GM12878 (cell line): ENCODE measurements at regions not wholly inside any gene's neighbourhood (a gene's known extent, or its start where the extent isn't known, plus 50 kb on each side); places are given as distances from the start of the nearest gene placed in this dataset.

Experiments
- ATAC-seq: fragments of 200-7000 bp; cut with Tn5 transposase; 3 replicates; pipeline ENCODE4 v1.9.1; 2020; ENCODE audit warnings: mild to moderate bottlenecking, moderate library complexity
- BruUV-seq: library from RNA; stranded (reverse); fragments of 400-500 nt; replicated peaks from 2 replicates; lab custom pipeline; 2021; lab: Mats Ljungman, UMichigan
- CTCF ChIA-PET: fragments of 300-600 bp; sonication (Branson Sonifier 250); formaldehyde crosslinking; extraction: SDS; loops from one replicate; lab custom pipeline; 2021; ENCODE audit warnings: inconsistent platforms; lab: Yijun Ruan, JAX
- POLR2A ChIA-PET: fragments of 350-600 bp; formaldehyde crosslinking; extraction: SDS; loops from one replicate; lab custom pipeline; 2021; ENCODE audit warnings: inconsistent platforms; lab: Charles Lee
- RAD21 ChIA-PET: fragments of 300-600 bp; sonication (Branson Sonifier 250); formaldehyde crosslinking; loops from one replicate; lab custom pipeline; 2023; ENCODE audit warnings: antibody characterized with exemption; ENCODE audit not compliant: unreplicated experiment; lab: Charles Lee
- SMC1A ChIA-PET: fragments of 300-600 bp; sonication (Branson Sonifier 250); formaldehyde crosslinking; loops from one replicate; lab custom pipeline; 2023; ENCODE audit not compliant: unreplicated experiment, uncharacterized antibody; lab: Charles Lee
- DNase-seq: peaks from one replicate; pipeline ENCODE4 v3.0.0-alpha.2; 2011; ENCODE audit warnings: low read depth, low spot score
- FAIRE-seq: peaks from 3 replicates; lab custom pipeline; 2011; peaks lifted over from hg19 to GRCh38; lab: Jason Lieb, UNC
- H2AFZ ChIP-seq: 2 replicates; pipeline ENCODE4 v1.6.0; 2011; ENCODE audit warnings: low read depth, low read length, control low read depth; ENCODE audit not compliant: control insufficient read depth
- H3K27ac ChIP-seq: 2 replicates; pipeline ENCODE4 v1.5.1; 2011; ENCODE audit warnings: control low read depth; ENCODE audit not compliant: control insufficient read depth, insufficient read depth
- H3K27me3 ChIP-seq, 2 experiments: replicated peaks in 1 of 2; 2 replicates each; pipeline versions ENCODE4 v1.6.0 to v1.6.1; 2011; ENCODE audit warnings: low read length in 1 of 2; ENCODE audit not compliant: control insufficient read depth in 2 of 2, insufficient read depth in 2 of 2
- H3K36me3 ChIP-seq, 2 experiments: 2 replicates each; pipeline ENCODE4 v1.5.1; 2011; ENCODE audit warnings: low read length in 1 of 2; ENCODE audit not compliant: control insufficient read depth in 2 of 2, insufficient read depth in 2 of 2
- H3K4me1 ChIP-seq: 2 replicates; pipeline ENCODE4 v1.6.1; 2011; ENCODE audit warnings: mild to moderate bottlenecking, low read length, moderate library complexity, mixed read lengths; ENCODE audit not compliant: control insufficient read depth, insufficient read depth
- H3K4me2 ChIP-seq: 2 replicates; pipeline ENCODE4 v1.6.0; 2011; ENCODE audit warnings: control low read depth; ENCODE audit not compliant: control insufficient read depth, insufficient read depth
- H3K4me3 ChIP-seq: fragments of 200-600 bp; sonication (generic); 2 replicates; pipeline ENCODE4 v1.5.1; 2016
- H3K79me2 ChIP-seq: 2 replicates; pipeline ENCODE4 v1.6.0; 2011; ENCODE audit warnings: low read length; ENCODE audit not compliant: control insufficient read depth, insufficient read depth
- H3K9ac ChIP-seq: 2 replicates; pipeline ENCODE4 v1.8.0; 2011; ENCODE audit warnings: low read length, control low read depth, mixed read lengths; ENCODE audit not compliant: control insufficient read depth, insufficient read depth
- H3K9me3 ChIP-seq: replicated peaks from 3 replicates; pipeline ENCODE4 v1.5.1; 2011; ENCODE audit warnings: mild to moderate bottlenecking, low read length; ENCODE audit not compliant: control insufficient read depth, insufficient read depth
- H4K20me1 ChIP-seq: 2 replicates; pipeline ENCODE4 v1.6.0; 2011; ENCODE audit not compliant: control insufficient read depth, insufficient read depth
- BMI1 ChIP-seq: fragments of 450-650 bp; IDR thresholded peaks from 2 replicates; pipeline ENCODE4 v1.6.1; 2016; ENCODE audit warnings: mild to moderate bottlenecking, moderate library complexity, borderline replicate concordance
- CBX3 ChIP-seq: fragments of 200-600 bp; sonication (generic); IDR thresholded peaks from 2 replicates; pipeline ENCODE4 v1.6.1; 2016; ENCODE audit warnings: low read depth, borderline replicate concordance
- CEBPB ChIP-seq, 2 experiments: fragments of 150-350 bp in 1 of 2; IDR thresholded peaks; 2 replicates each; pipeline ENCODE4 v1.6.1; 2012 to 2014; ENCODE audit warnings: low read depth in 2 of 2, low read length in 2 of 2, borderline replicate concordance in 1 of 2, inconsistent platforms in 1 of 2
- FOXM1 ChIP-seq: IDR thresholded peaks from 2 replicates; pipeline ENCODE4 v1.6.1; 2012; ENCODE audit warnings: low read depth, mild to moderate bottlenecking, inconsistent platforms, low read length, moderate library complexity
- GATAD2B ChIP-seq: fragments of 450-650 bp; conservative IDR thresholded peaks from 2 replicates; pipeline ENCODE4 v1.6.1; 2017; ENCODE audit warnings: low read depth, mild to moderate bottlenecking, moderate library complexity
- KLF5 ChIP-seq: fragments of 450-650 bp; IDR thresholded peaks from 2 replicates; pipeline ENCODE4 v1.6.1; 2014; ENCODE audit warnings: mild to moderate bottlenecking; ENCODE audit not compliant: partially characterized antibody
- MTA2 ChIP-seq: fragments of 450-650 bp; IDR thresholded peaks from 2 replicates; pipeline ENCODE4 v1.6.1; 2016; ENCODE audit warnings: low read depth, mild to moderate bottlenecking, moderate library complexity
- NFXL1 ChIP-seq: fragments of 450-650 bp; IDR thresholded peaks from 2 replicates; pipeline ENCODE4 v1.6.1; 2017; ENCODE audit warnings: antibody characterized with exemption, mild to moderate bottlenecking, borderline replicate concordance
- NFYA ChIP-seq: IDR thresholded peaks from 2 replicates; pipeline ENCODE4 v1.6.1; 2011; ENCODE audit warnings: low read depth, mild to moderate bottlenecking, low read length, improper control_type of control experiment, borderline replicate concordance
- PML ChIP-seq: IDR thresholded peaks from 2 replicates; pipeline ENCODE4 v1.6.1; 2012; ENCODE audit warnings: low read length, inconsistent platforms
- RAD21 ChIP-seq: IDR thresholded peaks from 2 replicates; pipeline ENCODE4 v1.6.1; 2011; ENCODE audit warnings: mild to moderate bottlenecking, low read depth, low read length, moderate library complexity; ENCODE audit not compliant: insufficient read depth
- RELA ChIP-seq: fragments of 450-650 bp; IDR thresholded peaks from 2 replicates; pipeline ENCODE4 v1.8.0; 2014; ENCODE audit warnings: borderline replicate concordance; ENCODE audit not compliant: partially characterized antibody
- SIX5 ChIP-seq: IDR thresholded peaks from 2 replicates; pipeline ENCODE4 v1.6.1; 2011; ENCODE audit warnings: mild to moderate bottlenecking, low read depth, low read length, moderate library complexity; ENCODE audit not compliant: severe bottlenecking
- SMAD1 ChIP-seq: fragments of 450-650 bp; IDR thresholded peaks from 2 replicates; pipeline ENCODE4 v1.6.1; 2018; ENCODE audit warnings: mild to moderate bottlenecking, low read depth; ENCODE audit not compliant: partially characterized antibody
- SP1 ChIP-seq: IDR thresholded peaks from one replicate; pipeline ENCODE4 v1.6.1; 2011; ENCODE audit warnings: low read depth, low read length
- STAT1 ChIP-seq: fragments of 450-650 bp; conservative IDR thresholded peaks from 2 replicates; pipeline ENCODE4 v1.6.1; 2014; ENCODE audit warnings: antibody characterized with exemption, mild to moderate bottlenecking
- ZBED1 ChIP-seq: IDR thresholded peaks from 2 replicates; pipeline ENCODE4 v1.6.1; 2016; ENCODE audit warnings: borderline replicate concordance
- WGBS: methylation state at CpG from one replicate; pipeline ENCODE4 v1.1.6; 2016; ENCODE audit warnings: low lambda C conversion rate; ENCODE audit not compliant: insufficient replicate concordance, insufficient coverage; ENCODE audit errors: missing lambda C conversion rate; 5-methylcytosine and 5-hydroxymethylcytosine counted together
- in situ Hi-C: fragments of 300-500 bp; cut with MboI; formaldehyde crosslinking; loops from 9 replicates; pipeline ENCODE4 v1.14.3; 2018; ENCODE audit warnings: mixed read lengths
- intact Hi-C: fragments of 100-400 bp; cut with micrococcal nuclease; formaldehyde crosslinking; loops from one replicate; pipeline ENCODE4 v1.14.2; 2022; ENCODE audit not compliant: unreplicated experiment
- TF ChIP-seq, protein P1 (sequence below): IDR thresholded peaks from 2 replicates; pipeline ENCODE4 v1.6.1; 2011; ENCODE audit warnings: low read depth, low read length, improper control_type of control experiment, borderline replicate concordance

DNA sequence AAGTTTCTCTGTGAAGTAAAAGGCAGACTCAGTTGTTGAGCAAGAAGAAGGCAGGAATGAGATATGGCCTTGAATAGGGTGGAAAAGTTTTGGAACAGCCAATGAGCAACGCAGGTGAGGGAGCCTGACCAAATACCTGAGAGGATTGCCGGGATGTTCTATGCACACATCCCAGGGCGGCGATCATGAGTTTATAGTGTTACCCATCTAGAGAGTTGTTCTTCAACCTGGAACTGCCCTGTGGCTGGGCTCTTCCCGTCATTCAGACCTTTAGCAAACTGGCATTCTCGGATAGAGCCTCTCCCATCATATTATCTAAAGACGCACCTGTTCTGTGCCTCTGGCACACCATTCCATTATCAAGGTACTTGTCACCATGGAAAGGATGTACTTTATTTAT is 103.0 kb upstream of the KIF5B start:
- in situ Hi-C loops = no loop called here
- Histone ChIP-seq H4K20me1 (no peaks in the 10 kb centered on the region), H2AFZ (no peak overlapping the region), H3K4me2 (no peak overlapping the region), H3K9ac (no peak overlapping the region), H3K4me1 (no peaks in the 10 kb centered on the region)
- SMC1A ChIA-PET = no interaction called here
- intact Hi-C loops = no loop called here
- no peak for ATAC-seq
- TF ChIP-seq, protein P1, sequence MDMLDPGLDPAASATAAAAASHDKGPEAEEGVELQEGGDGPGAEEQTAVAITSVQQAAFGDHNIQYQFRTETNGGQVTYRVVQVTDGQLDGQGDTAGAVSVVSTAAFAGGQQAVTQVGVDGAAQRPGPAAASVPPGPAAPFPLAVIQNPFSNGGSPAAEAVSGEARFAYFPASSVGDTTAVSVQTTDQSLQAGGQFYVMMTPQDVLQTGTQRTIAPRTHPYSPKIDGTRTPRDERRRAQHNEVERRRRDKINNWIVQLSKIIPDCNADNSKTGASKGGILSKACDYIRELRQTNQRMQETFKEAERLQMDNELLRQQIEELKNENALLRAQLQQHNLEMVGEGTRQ = no peak
- TF ChIP-seq RAD21 (no peak), SIX5 (no peak), CEBPB (IDR thresholded peaks at IDR 0.05; ENCODE audit: borderline replicate concordance in 1 of 2, low read depth in 2 of 2, low read length in 2 of 2) (no peak), ZBED1 (no peak), NFYA (no peak)
- TF ChIP-seq, all 136 proteins: peak for 0
- WGBS = 78% methylated on average over 7 of the region's 7 CpGs
- ChIA-PET RAD21 (no interaction called here), POLR2A (no interaction called here), CTCF (no interaction called here)
- DNase-seq (no peak), FAIRE-seq (no peak)
- no peaks in the 10 kb centered on the region for H3K79me2 ChIP-seq
- H3K27ac ChIP-seq = no peak overlapping the region
- H3K4me3 ChIP-seq = no peak overlapping the region
- BruUV-seq = no TSS peak
- H3K9me3 ChIP-seq = no peaks in the 10 kb centered on the region
- no peaks in the 10 kb centered on the region; a peak in 1 of 4 replicates for H3K27me3 ChIP-seq
- no peaks in the 10 kb centered on the region for H3K36me3 ChIP-seq

DNA sequence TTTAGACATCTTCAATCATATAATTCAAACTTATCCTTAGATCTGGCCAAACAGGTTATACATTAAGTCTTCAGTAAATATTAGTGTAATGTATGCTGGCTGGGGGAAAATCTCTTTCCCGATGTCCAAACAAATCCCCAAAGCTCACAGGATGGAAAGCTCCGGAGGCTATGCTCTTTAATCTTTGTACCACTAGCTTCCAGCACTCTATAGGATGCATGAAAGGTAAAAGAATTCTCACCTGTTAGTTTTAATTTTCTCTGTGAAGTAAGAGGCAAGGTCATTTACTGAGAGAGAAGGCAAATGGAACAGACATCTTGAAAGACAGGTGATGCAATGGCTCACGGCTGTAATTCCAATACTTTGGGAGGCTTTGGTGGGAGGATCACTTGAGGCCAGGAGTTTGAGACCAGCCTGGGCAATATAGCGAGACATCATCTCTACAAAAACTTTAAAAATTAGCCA is 99.8 kb upstream of the KIF5B start:
- H4K20me1 ChIP-seq = no peaks in the 10 kb centered on the region
- H3K4me2 ChIP-seq = no peak overlapping the region
- no peak overlapping the region for H3K9ac ChIP-seq
- CTCF ChIA-PET = no interaction called here
- no peak overlapping the region for H2AFZ ChIP-seq
- no TSS peak for BruUV-seq
- no peaks in the 10 kb centered on the region for H3K9me3 ChIP-seq
- H3K27me3 ChIP-seq = no peaks in the 10 kb centered on the region
- no peak for DNase-seq
- in situ Hi-C loops = no loop called here
- H3K4me1 ChIP-seq = no peaks in the 10 kb centered on the region; the same call in 1 of the 2 replicates
- no peak for FAIRE-seq
- ATAC-seq = no peak
- H3K36me3 ChIP-seq = no peaks in the 10 kb centered on the region
- 75% methylated on average over 4 of the region's 4 CpGs for whole genome bisulfite sequencing
- H3K4me3 ChIP-seq = no peak overlapping the region
- SMC1A ChIA-PET = no interaction called here
- intact Hi-C loops = no loop called here
- H3K27ac ChIP-seq = no peak overlapping the region
- POLR2A ChIA-PET = no interaction called here
- RAD21 ChIA-PET = no interaction called here
- H3K79me2 ChIP-seq = no peaks in the 10 kb centered on the region
- no peak for TF ChIP-seq RELA
- no peak for TF ChIP-seq MTA2
- TF ChIP-seq SMAD1 = no peak
- no peak for TF ChIP-seq FOXM1
- TF ChIP-seq CBX3 = no peak
- no peak for TF ChIP-seq NFXL1
- TF ChIP-seq SP1 = no peak
- TF ChIP-seq PML = no peak
- no peak for TF ChIP-seq BMI1
- TF ChIP-seq, protein P1 = no peak
- no peak for TF ChIP-seq KLF5
- TF ChIP-seq GATAD2B = no peak
- TF ChIP-seq STAT1 = no peak
